Esophagus muscularis mucosa (tissue), 4 donors: ENCODE measurements at regions not wholly inside any gene's neighbourhood (a gene's known extent, or its start where the extent isn't known, plus 50 kb on each side); places are given as distances from the start of the nearest gene placed in this dataset.
"Not testable (repeated sequence)": the region's sequence is repeated elsewhere in the genome, so short reads cannot be mapped to it uniquely, and the experiment has no call there.

Source experiments
- DNase-seq: peaks from one replicate; pipeline ENCODE4 v3.0.0-alpha.2; 2017; ENCODE audit errors: extremely low spot score
- H3K27ac ChIP-seq, 4 donors: fragments of 200-600 bp; sonication (generic); replicated peaks in 1 of 4; 1 replicate in 3 of 4; 2 replicates in 1 of 4; pipeline ENCODE4 v1.5.1; 2016 to 2019; ENCODE audit warnings: mild to moderate bottlenecking in 1 of 4
- H3K27me3 ChIP-seq, 4 donors: fragments of 200-600 bp; sonication (generic); one replicate each; pipeline versions ENCODE4 v1.5.1 to v1.6.0; 2016 to 2019
- H3K36me3 ChIP-seq, 4 donors: fragments of 200-600 bp; sonication (generic); one replicate each; pipeline ENCODE4 v1.5.1; 2016 to 2019
- H3K4me1 ChIP-seq, 4 donors: fragments of 200-600 bp; sonication (generic); one replicate each; pipeline ENCODE4 v1.5.1; 2016 to 2019
- H3K4me3 ChIP-seq, 4 donors: fragments of 200-600 bp; sonication (generic); 1 replicate in 2 of 4; 2 replicates in 2 of 4; pipeline ENCODE4 v1.5.1; 2016 to 2019; ENCODE audit warnings: mild to moderate bottlenecking in 4 of 4, moderate library complexity in 1 of 4
- H3K9me3 ChIP-seq, 4 donors: fragments of 200-600 bp; sonication (generic); 1 replicate in 3 of 4; 2 replicates in 1 of 4; pipeline ENCODE4 v1.5.1; 2016 to 2019
- EP300 ChIP-seq: sonication (generic); formaldehyde crosslinking; IDR thresholded peaks from one replicate; pipeline ENCODE4 v1.6.1; 2017; ENCODE audit warnings: antibody characterized with exemption
- POLR2A ChIP-seq: fragments of 450-650 bp; IDR thresholded peaks from one replicate; pipeline ENCODE4 v1.6.1; 2017; ENCODE audit warnings: antibody characterized with exemption, moderate library complexity, mild to moderate bottlenecking, low read depth
- POLR2AphosphoS5 ChIP-seq, 2 donors: sonication (generic); formaldehyde crosslinking; IDR thresholded peaks; one replicate each; pipeline ENCODE4 v1.6.1; 2017; ENCODE audit warnings: antibody characterized with exemption in 2 of 2
- WGBS: methylation state at CpG from one replicate; pipeline ENCODE4 v1.1.5; 2018; 5-methylcytosine and 5-hydroxymethylcytosine counted together
- intact Hi-C: fragments of 100-400 bp; cut with DNase I; formaldehyde crosslinking; loops from one replicate; pipeline ENCODE4 v1.15.1; 2023
- TF ChIP-seq, protein P1 (sequence below), 3 experiments: fragments of 200-600 bp in 2 of 3; fragments of 450-650 bp in 1 of 3; sonication (generic) in 2 of 3; IDR thresholded peaks; one replicate each; pipeline ENCODE4 v1.5.1; 2017 to 2019; ENCODE audit warnings: antibody characterized with exemption in 3 of 3, mild to moderate bottlenecking in 2 of 3, moderate library complexity in 1 of 3

DNA sequence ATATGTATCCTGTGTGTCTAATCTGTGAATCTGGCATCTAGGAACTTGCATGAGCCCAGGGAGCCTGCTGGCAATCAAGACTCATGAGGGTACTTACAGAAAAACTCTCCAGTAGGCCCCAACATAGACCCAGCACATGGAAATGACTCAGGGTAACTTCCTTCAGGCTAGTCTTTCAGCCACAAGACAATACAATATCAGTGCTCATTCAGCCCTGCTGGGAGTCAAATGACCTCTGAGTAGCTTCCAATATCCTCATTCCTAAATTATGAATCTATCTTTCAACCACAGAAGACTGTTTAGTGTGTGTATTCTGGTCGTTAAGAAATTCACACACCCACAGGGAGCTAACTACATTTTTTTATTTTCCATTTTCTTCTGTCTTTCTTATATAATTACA lies 1273.0 kb downstream of the EFNA5 start:
- no peaks in the 10 kb centered on the region for H3K36me3 ChIP-seq
- no peaks in the 10 kb centered on the region for H3K9me3 ChIP-seq
- no peaks in the 10 kb centered on the region for H3K27me3 ChIP-seq
- H3K4me1 ChIP-seq = no peaks in the 10 kb centered on the region
- intact Hi-C loops = no loop called here
- WGBS = 20% methylated on average over 1 of the region's 1 CpG
- TF ChIP-seq POLR2A = no peak
- no peak for TF ChIP-seq EP300
- TF ChIP-seq, protein P1, sequence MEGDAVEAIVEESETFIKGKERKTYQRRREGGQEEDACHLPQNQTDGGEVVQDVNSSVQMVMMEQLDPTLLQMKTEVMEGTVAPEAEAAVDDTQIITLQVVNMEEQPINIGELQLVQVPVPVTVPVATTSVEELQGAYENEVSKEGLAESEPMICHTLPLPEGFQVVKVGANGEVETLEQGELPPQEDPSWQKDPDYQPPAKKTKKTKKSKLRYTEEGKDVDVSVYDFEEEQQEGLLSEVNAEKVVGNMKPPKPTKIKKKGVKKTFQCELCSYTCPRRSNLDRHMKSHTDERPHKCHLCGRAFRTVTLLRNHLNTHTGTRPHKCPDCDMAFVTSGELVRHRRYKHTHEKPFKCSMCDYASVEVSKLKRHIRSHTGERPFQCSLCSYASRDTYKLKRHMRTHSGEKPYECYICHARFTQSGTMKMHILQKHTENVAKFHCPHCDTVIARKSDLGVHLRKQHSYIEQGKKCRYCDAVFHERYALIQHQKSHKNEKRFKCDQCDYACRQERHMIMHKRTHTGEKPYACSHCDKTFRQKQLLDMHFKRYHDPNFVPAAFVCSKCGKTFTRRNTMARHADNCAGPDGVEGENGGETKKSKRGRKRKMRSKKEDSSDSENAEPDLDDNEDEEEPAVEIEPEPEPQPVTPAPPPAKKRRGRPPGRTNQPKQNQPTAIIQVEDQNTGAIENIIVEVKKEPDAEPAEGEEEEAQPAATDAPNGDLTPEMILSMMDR (IDR thresholded peaks at IDR 0.05) = no peak
- TF ChIP-seq POLR2AphosphoS5 (IDR thresholded peaks at IDR 0.05) = no peak
- no peak overlapping the region for H3K27ac ChIP-seq
- H3K4me3 ChIP-seq = no peak overlapping the region
- no peak for DNase-seq

DNA sequence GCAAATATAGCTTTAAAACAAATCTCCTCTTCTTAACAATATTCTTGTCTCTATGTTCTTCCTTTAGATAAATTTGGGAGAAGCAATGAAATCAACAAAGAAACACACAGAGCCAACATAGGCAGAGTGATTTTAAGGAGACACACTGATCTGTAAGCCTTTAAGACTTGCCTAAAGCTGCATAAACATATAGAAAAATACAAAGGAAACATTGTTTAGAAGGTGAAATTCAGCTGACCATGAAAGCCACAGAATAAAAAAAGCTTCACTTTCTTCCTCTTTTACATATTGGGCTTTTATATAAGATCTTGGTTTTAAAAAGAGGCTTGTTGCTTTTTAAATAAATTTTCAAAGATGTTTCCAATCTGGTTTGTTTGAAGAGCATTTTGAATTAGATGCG lies 1277.5 kb downstream of the EFNA5 start:
- no peak overlapping the region for H3K4me3 ChIP-seq
- no peaks in the 10 kb centered on the region for H3K4me1 ChIP-seq
- no peaks in the 10 kb centered on the region for H3K27me3 ChIP-seq
- DNase-seq = no peak
- TF ChIP-seq POLR2AphosphoS5 (IDR thresholded peaks at IDR 0.05) (no peak), EP300 (no peak), POLR2A (no peak)
- TF ChIP-seq, protein P1 (IDR thresholded peaks at IDR 0.05) = no peak
- H3K27ac ChIP-seq = no peak overlapping the region
- no peaks in the 10 kb centered on the region for H3K36me3 ChIP-seq
- H3K9me3 ChIP-seq = no peaks in the 10 kb centered on the region
- intact Hi-C loops = no loop called here
- WGBS = 100% methylated on average over 1 of the region's 1 CpG

DNA sequence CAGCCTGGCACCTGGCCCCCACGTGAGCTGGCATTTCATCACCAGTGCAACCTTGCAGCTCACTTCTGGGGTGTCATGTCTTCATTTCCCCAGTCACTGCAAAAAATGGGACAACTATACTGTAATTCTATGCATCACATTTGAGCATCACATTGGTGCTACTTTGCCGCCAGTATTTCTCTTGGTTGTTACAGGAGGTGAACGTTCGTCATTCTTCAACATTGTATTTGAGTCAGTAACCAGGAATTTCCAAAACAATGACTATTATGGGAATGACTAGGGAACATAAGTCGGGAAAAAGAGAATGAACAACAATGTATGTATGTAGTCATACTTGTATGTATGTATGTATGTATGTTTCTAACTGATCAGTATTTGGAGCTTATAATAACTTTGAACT lies 1278.0 kb downstream of the EFNA5 start:
- whole genome bisulfite sequencing = 89% methylated on average over 5 of the region's 5 CpGs
- H3K27me3 ChIP-seq = no peaks in the 10 kb centered on the region
- no peak for DNase-seq
- H3K9me3 ChIP-seq = no peaks in the 10 kb centered on the region
- TF ChIP-seq POLR2AphosphoS5 (IDR thresholded peaks at IDR 0.05) = no peak
- no peak for TF ChIP-seq POLR2A
- TF ChIP-seq EP300 = no peak
- TF ChIP-seq, protein P1 (IDR thresholded peaks at IDR 0.05) = no peak
- no peak overlapping the region for H3K4me3 ChIP-seq
- H3K36me3 ChIP-seq = no peaks in the 10 kb centered on the region
- intact Hi-C loops = no loop called here
- no peak overlapping the region for H3K27ac ChIP-seq
- no peaks in the 10 kb centered on the region for H3K4me1 ChIP-seq

DNA sequence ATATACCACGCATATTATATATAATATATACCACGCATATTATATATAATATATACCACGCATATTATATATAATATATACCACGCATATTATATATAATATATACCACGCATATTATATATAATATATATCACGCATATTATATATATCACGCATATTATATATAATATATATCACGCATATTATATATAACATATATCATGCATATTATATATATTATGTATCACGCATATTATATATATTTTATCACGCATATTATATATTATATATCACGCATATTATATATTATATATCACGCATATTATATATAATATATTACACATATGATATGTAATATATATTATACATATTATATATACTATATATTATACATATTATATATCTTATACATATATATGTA lies 1283.0 kb downstream of the EFNA5 start:
- H3K4me3 ChIP-seq, DNase-seq, H3K4me1 ChIP-seq, intact Hi-C loops, H3K27ac ChIP-seq, H3K9me3 ChIP-seq, H3K36me3 ChIP-seq, H3K27me3 ChIP-seq: not testable (repeated sequence)
- WGBS = 93% methylated on average over 12 of the region's 12 CpGs

DNA sequence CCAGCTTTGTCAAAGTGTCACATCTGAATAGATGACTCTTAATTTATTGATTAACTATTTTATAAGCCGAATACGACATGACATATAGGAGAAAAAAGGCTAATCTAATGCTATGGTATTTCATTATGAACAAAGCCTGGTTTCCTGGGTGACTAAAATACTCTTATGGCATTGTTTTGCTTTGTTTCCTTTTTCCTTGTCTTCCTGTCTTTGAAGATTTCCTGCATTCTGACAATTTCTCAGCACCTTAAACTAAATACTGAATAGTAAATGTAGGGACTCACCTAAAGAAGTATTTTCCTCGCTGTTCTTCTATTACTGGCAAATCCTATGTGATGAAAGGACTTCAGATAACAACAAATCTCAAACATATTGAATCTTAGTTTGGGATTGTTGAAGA lies 1284.5 kb downstream of the EFNA5 start:
- WGBS = 91% methylated on average over 3 of the region's 3 CpGs
- intact Hi-C loops = no loop called here
- H3K4me3 ChIP-seq = no peak overlapping the region
- no peaks in the 10 kb centered on the region for H3K36me3 ChIP-seq
- H3K27me3 ChIP-seq = no peaks in the 10 kb centered on the region
- H3K9me3 ChIP-seq = no peaks in the 10 kb centered on the region
- DNase-seq = no peak
- no peaks in the 10 kb centered on the region for H3K4me1 ChIP-seq
- no peak overlapping the region for H3K27ac ChIP-seq
- TF ChIP-seq, protein P1 (IDR thresholded peaks at IDR 0.05) = no peak
- TF ChIP-seq POLR2AphosphoS5 (IDR thresholded peaks at IDR 0.05) (no peak), POLR2A (no peak), EP300 (no peak)
